H9 (cell line): ENCODE measurements at regions not wholly inside any gene's neighbourhood (a gene's known extent, or its start where the extent isn't known, plus 50 kb on each side); places are given as distances from the start of the nearest gene placed in this dataset.

Source experiments
- DNase-seq: peaks from one replicate; pipeline ENCODE4 v3.0.0-alpha.2; 2017
- H2AFZ ChIP-seq: one replicate; pipeline ENCODE4 v1.6.1; 2013; ENCODE audit warnings: mild to moderate bottlenecking, low read length, control low read depth, moderate library complexity
- H2AK5ac ChIP-seq: 2 replicates; pipeline ENCODE4 v1.6.1; 2013; ENCODE audit warnings: low read length, control low read depth, mixed read lengths; ENCODE audit not compliant: insufficient read length
- H2BK120ac ChIP-seq: one replicate; pipeline ENCODE4 v1.6.1; 2013; ENCODE audit warnings: low read depth, mild to moderate bottlenecking, low read length, control low read depth, inconsistent platforms; ENCODE audit not compliant: poor library complexity, severe bottlenecking
- H2BK12ac ChIP-seq: 2 replicates; pipeline ENCODE4 v1.6.1; 2013; ENCODE audit warnings: low read length, control low read depth, mixed read lengths, low read depth; ENCODE audit not compliant: insufficient read length
- H2BK15ac ChIP-seq: 2 replicates; pipeline ENCODE4 v1.6.1; 2013; ENCODE audit warnings: low read depth, low read length, control low read depth
- H2BK20ac ChIP-seq: one replicate; pipeline ENCODE4 v1.6.1; 2013; ENCODE audit warnings: low read depth, mild to moderate bottlenecking, low read length, control low read depth, inconsistent platforms; ENCODE audit not compliant: poor library complexity, severe bottlenecking
- H2BK5ac ChIP-seq: 2 replicates; pipeline ENCODE4 v1.6.1; 2013; ENCODE audit warnings: low read length, control low read depth, mixed read lengths; ENCODE audit not compliant: insufficient read length
- H3K14ac ChIP-seq: 2 replicates; pipeline ENCODE4 v1.6.1; 2013; ENCODE audit warnings: low read length, control low read depth; ENCODE audit not compliant: insufficient read depth
- H3K18ac ChIP-seq: 2 replicates; pipeline ENCODE4 v1.6.1; 2013; ENCODE audit warnings: low read depth, mild to moderate bottlenecking, mixed read lengths, low read length, control low read depth; ENCODE audit not compliant: insufficient read length
- H3K23ac ChIP-seq: 2 replicates; pipeline ENCODE4 v1.6.1; 2013; ENCODE audit warnings: low read length, control low read depth, mixed read lengths, low read depth; ENCODE audit not compliant: insufficient read length
- H3K23me2 ChIP-seq: 2 replicates; pipeline ENCODE4 v1.6.1; 2013; ENCODE audit warnings: low read depth, mild to moderate bottlenecking, mixed read lengths, low read length, control low read depth; ENCODE audit not compliant: insufficient read length, poor library complexity, severe bottlenecking
- H3K27ac ChIP-seq: 2 replicates; pipeline ENCODE4 v1.5.1; 2013; ENCODE audit warnings: low read length, control low read depth, mixed read lengths, low read depth; ENCODE audit not compliant: insufficient read length
- H3K27me3 ChIP-seq: 2 replicates; pipeline ENCODE4 v1.6.1; 2013; ENCODE audit warnings: low read length, control low read depth, inconsistent platforms; ENCODE audit not compliant: insufficient read depth
- H3K4ac ChIP-seq: 2 replicates; pipeline ENCODE4 v1.6.1; 2013; ENCODE audit warnings: low read depth, mild to moderate bottlenecking, control low read depth, inconsistent platforms, low read length, moderate library complexity
- H3K4me1 ChIP-seq: 2 replicates; pipeline ENCODE4 v1.6.1; 2013; ENCODE audit warnings: low read length, control low read depth, inconsistent platforms; ENCODE audit not compliant: insufficient read depth
- H3K4me2 ChIP-seq: 2 replicates; pipeline ENCODE4 v1.6.1; 2013; ENCODE audit warnings: low read length, control low read depth, mixed read lengths; ENCODE audit not compliant: insufficient read length, insufficient read depth
- H3K56ac ChIP-seq: 2 replicates; pipeline ENCODE4 v1.6.1; 2013; ENCODE audit warnings: low read depth, mild to moderate bottlenecking, mixed read lengths, low read length, control low read depth; ENCODE audit not compliant: insufficient read length
- H3K79me1 ChIP-seq: 2 replicates; pipeline ENCODE4 v1.6.1; 2013; ENCODE audit warnings: low read depth, mild to moderate bottlenecking, moderate library complexity, low read length, control low read depth, inconsistent platforms; ENCODE audit not compliant: insufficient read depth, poor library complexity, severe bottlenecking
- H3K79me2 ChIP-seq: 2 replicates; pipeline ENCODE4 v1.6.1; 2013; ENCODE audit warnings: low read length, control low read depth, inconsistent platforms; ENCODE audit not compliant: insufficient read depth
- H3K9ac ChIP-seq: 2 replicates; pipeline ENCODE4 v1.6.1; 2013; ENCODE audit warnings: low read length, control low read depth, mixed read lengths; ENCODE audit not compliant: insufficient read length; ENCODE audit errors: extremely low read depth
- H3K9me3 ChIP-seq: one replicate; pipeline ENCODE4 v1.6.1; 2013; ENCODE audit warnings: low read depth, low read length, inconsistent platforms; ENCODE audit not compliant: control insufficient read depth
- H3T11ph ChIP-seq: one replicate; pipeline ENCODE4 v1.6.1; 2013; ENCODE audit warnings: mild to moderate bottlenecking, low read length, control low read depth, inconsistent platforms
- H4K20me1 ChIP-seq: one replicate; pipeline ENCODE4 v1.6.1; 2013; ENCODE audit not compliant: control insufficient read depth, insufficient read length, insufficient read depth
- H4K5ac ChIP-seq: 2 replicates; pipeline ENCODE4 v1.6.1; 2013; ENCODE audit warnings: low read depth, mild to moderate bottlenecking, mixed read lengths, low read length, control low read depth; ENCODE audit not compliant: insufficient read length
- H4K8ac ChIP-seq: replicated peaks from 2 replicates; pipeline ENCODE4 v1.6.1; 2013; ENCODE audit warnings: low read length, control low read depth, mixed read lengths, low read depth; ENCODE audit not compliant: insufficient read length
- H4K91ac ChIP-seq: 2 replicates; pipeline ENCODE4 v1.6.1; 2013; ENCODE audit warnings: low read depth, mild to moderate bottlenecking, moderate library complexity, mixed read lengths, low read length, control low read depth; ENCODE audit not compliant: insufficient read length
- H3K27ac Mint-ChIP-seq, 3 experiments: 2 replicates in 2 of 3; 3 replicates in 1 of 3; pipeline ENCODE4 v1.8.0; 2020 to 2021; ENCODE audit warnings: mixed read lengths in 3 of 3, mild to moderate bottlenecking in 1 of 3, moderate library complexity in 1 of 3
- H3K27me3 Mint-ChIP-seq: 2 replicates; pipeline ENCODE4 v1.8.0; 2021; ENCODE audit warnings: low read depth, mild to moderate bottlenecking, moderate library complexity, mixed read lengths
- H3K36me3 Mint-ChIP-seq, 3 experiments: 2 replicates in 2 of 3; 3 replicates in 1 of 3; pipeline ENCODE4 v1.8.0; 2020 to 2021; ENCODE audit warnings: low read depth in 3 of 3, mixed read lengths in 3 of 3; ENCODE audit not compliant: insufficient read depth in 1 of 3
- H3K4me1 Mint-ChIP-seq, 2 experiments: 2 replicates each; pipeline ENCODE4 v1.8.0; 2020; ENCODE audit warnings: mixed read lengths in 2 of 2
- H3K4me3 Mint-ChIP-seq, 2 experiments: 2 replicates in 1 of 2; 3 replicates in 1 of 2; pipeline ENCODE4 v1.8.0; 2020 to 2021; ENCODE audit warnings: mild to moderate bottlenecking in 2 of 2, mixed read lengths in 2 of 2, moderate library complexity in 1 of 2
- H3K9me3 Mint-ChIP-seq, 2 experiments: 2 replicates in 1 of 2; 3 replicates in 1 of 2; pipeline ENCODE4 v1.8.0; 2020; ENCODE audit warnings: mild to moderate bottlenecking in 2 of 2, mixed read lengths in 2 of 2, moderate library complexity in 1 of 2
- WGBS: extraction: QIAGEN DNeasy Blood & Tissue Kit; methylation state at CpG from one replicate; pipeline ENCODE4 v1.1.7; 2013; ENCODE audit warnings: missing lambda C conversion rate, low lambda C conversion rate, mixed read lengths; ENCODE audit not compliant: insufficient read length; ENCODE audit errors: extremely low coverage; 5-methylcytosine and 5-hydroxymethylcytosine counted together
- TF ChIP-seq, protein P1 (sequence below): fragments of 200-600 bp; sonication (generic); conservative IDR thresholded peaks from 3 replicates; pipeline ENCODE4 v1.8.0; 2021; ENCODE audit warnings: antibody characterized with exemption, mild to moderate bottlenecking

GRCh38 chr2:74070991-74071390 lies 76.7 kb downstream of the BOLA3 start:
- no peaks in the 10 kb centered on the region; the same call in 1 of the 2 replicates for H3K79me2 ChIP-seq
- no peak overlapping the region for H3K14ac ChIP-seq
- H3K36me3 Mint-ChIP-seq = peaks cover 2 to 22% (median 6%) of the 10 kb centered on the region in 3 experiments; a peak in 5 of 7 replicates
- H3K56ac ChIP-seq = no peak overlapping the region
- H4K8ac ChIP-seq = no peak overlapping the region
- no peak overlapping the region for H3K4ac ChIP-seq
- H2AFZ ChIP-seq = no peak overlapping the region
- DNase-seq = no peak
- H3K4me2 ChIP-seq = no peak overlapping the region
- H2BK12ac ChIP-seq = no peak overlapping the region
- H4K5ac ChIP-seq = no peak overlapping the region
- H3K23me2 ChIP-seq = no peaks in the 10 kb centered on the region
- H3K9me3 Mint-ChIP-seq = no peaks in the 10 kb centered on the region
- peaks cover 8 to 9% of the 10 kb centered on the region in 2 experiments for H3K4me1 Mint-ChIP-seq
- no peak overlapping the region for H2BK5ac ChIP-seq
- H2BK15ac ChIP-seq = no peak overlapping the region
- H4K20me1 ChIP-seq = no peaks in the 10 kb centered on the region
- H3K79me1 ChIP-seq = no peaks in the 10 kb centered on the region
- no peak overlapping the region for H2BK120ac ChIP-seq
- no peak overlapping the region for H3K27ac Mint-ChIP-seq
- no peak overlapping the region for H2BK20ac ChIP-seq
- no peak overlapping the region for H3T11ph ChIP-seq
- no peaks in the 10 kb centered on the region; the same call in 1 of the 2 replicates for H3K4me1 ChIP-seq
- H3K4me3 Mint-ChIP-seq = no peak overlapping the region
- no peaks in the 10 kb centered on the region for H3K27me3 ChIP-seq
- H3K27me3 Mint-ChIP-seq = no peaks in the 10 kb centered on the region
- no peak overlapping the region for H3K18ac ChIP-seq
- no peaks in the 10 kb centered on the region for H3K9me3 ChIP-seq
- H4K91ac ChIP-seq = no peak overlapping the region
- no peak overlapping the region for H3K23ac ChIP-seq
- H3K9ac ChIP-seq = no peak overlapping the region
- no peak overlapping the region for H3K27ac ChIP-seq
- no CpG with 5 or more reads among the region's 2 CpGs for WGBS
- no peak overlapping the region for H2AK5ac ChIP-seq
- TF ChIP-seq, protein P1, sequence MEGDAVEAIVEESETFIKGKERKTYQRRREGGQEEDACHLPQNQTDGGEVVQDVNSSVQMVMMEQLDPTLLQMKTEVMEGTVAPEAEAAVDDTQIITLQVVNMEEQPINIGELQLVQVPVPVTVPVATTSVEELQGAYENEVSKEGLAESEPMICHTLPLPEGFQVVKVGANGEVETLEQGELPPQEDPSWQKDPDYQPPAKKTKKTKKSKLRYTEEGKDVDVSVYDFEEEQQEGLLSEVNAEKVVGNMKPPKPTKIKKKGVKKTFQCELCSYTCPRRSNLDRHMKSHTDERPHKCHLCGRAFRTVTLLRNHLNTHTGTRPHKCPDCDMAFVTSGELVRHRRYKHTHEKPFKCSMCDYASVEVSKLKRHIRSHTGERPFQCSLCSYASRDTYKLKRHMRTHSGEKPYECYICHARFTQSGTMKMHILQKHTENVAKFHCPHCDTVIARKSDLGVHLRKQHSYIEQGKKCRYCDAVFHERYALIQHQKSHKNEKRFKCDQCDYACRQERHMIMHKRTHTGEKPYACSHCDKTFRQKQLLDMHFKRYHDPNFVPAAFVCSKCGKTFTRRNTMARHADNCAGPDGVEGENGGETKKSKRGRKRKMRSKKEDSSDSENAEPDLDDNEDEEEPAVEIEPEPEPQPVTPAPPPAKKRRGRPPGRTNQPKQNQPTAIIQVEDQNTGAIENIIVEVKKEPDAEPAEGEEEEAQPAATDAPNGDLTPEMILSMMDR = no peak
